DOHH2 (cell line): ENCODE measurements at regions not wholly inside any gene's neighbourhood (a gene's known extent, or its start where the extent isn't known, plus 50 kb on each side); places are given as distances from the start of the nearest gene placed in this dataset.

ENCODE experiments used
- H3F3A ChIP-seq: fragments of 200-600 bp; sonication (generic), shearing (Covaris generic); 2 replicates; pipeline ENCODE4 v1.6.0; 2016; ENCODE audit warnings: antibody characterized with exemption, mild to moderate bottlenecking; ENCODE audit not compliant: control insufficient read depth, insufficient read depth
- H3K27ac ChIP-seq: fragments of 200-600 bp; sonication (generic); 2 replicates; pipeline ENCODE4 v1.5.1; 2014; ENCODE audit warnings: low read depth, mild to moderate bottlenecking, low read length, moderate library complexity
- H3K27me3 ChIP-seq: fragments of 200-600 bp; sonication (generic); 2 replicates; pipeline ENCODE4 v1.6.1; 2014; ENCODE audit warnings: mild to moderate bottlenecking, low read length, mixed read lengths; ENCODE audit not compliant: control insufficient read depth
- H3K36me3 ChIP-seq: fragments of 200-600 bp; sonication (generic); 2 replicates; pipeline ENCODE4 v1.6.1; 2014; ENCODE audit warnings: mild to moderate bottlenecking, low read length, moderate library complexity, mixed read lengths; ENCODE audit not compliant: control insufficient read depth
- H3K4me1 ChIP-seq: fragments of 200-600 bp; sonication (generic); 2 replicates; pipeline ENCODE4 v1.6.1; 2014; ENCODE audit warnings: mild to moderate bottlenecking, low read length, mixed read lengths; ENCODE audit not compliant: control insufficient read depth
- H3K4me2 ChIP-seq: fragments of 200-600 bp; sonication (generic); 2 replicates; pipeline ENCODE4 v1.6.0; 2014; ENCODE audit warnings: mild to moderate bottlenecking, low read length, moderate library complexity
- H3K4me3 ChIP-seq: fragments of 200-600 bp; sonication (generic); 2 replicates; pipeline ENCODE4 v1.5.1; 2014; ENCODE audit warnings: mild to moderate bottlenecking, low read length, mixed read lengths
- H3K79me2 ChIP-seq: fragments of 200-600 bp; sonication (generic); 2 replicates; pipeline ENCODE4 v1.6.1; 2014; ENCODE audit warnings: mild to moderate bottlenecking, low read length, mixed read lengths; ENCODE audit not compliant: control insufficient read depth
- H3K9me2 ChIP-seq: fragments of 200-600 bp; sonication (generic); replicated peaks from 2 replicates; pipeline ENCODE4 v1.6.1; 2014; ENCODE audit warnings: mild to moderate bottlenecking, low read length, mixed read lengths; ENCODE audit not compliant: control insufficient read depth
- H3K9me3 ChIP-seq: fragments of 200-600 bp; sonication (generic); 2 replicates; pipeline ENCODE4 v1.6.1; 2014; ENCODE audit warnings: antibody characterized with exemption, low read length, mixed read lengths; ENCODE audit not compliant: control insufficient read depth, insufficient read depth
- H4K20me1 ChIP-seq: fragments of 200-600 bp; sonication (generic); 2 replicates; pipeline ENCODE4 v1.6.0; 2014; ENCODE audit warnings: low read depth, mild to moderate bottlenecking, antibody characterized with exemption, low read length, moderate library complexity; ENCODE audit not compliant: control insufficient read depth, insufficient read depth
- CTCF ChIP-seq: fragments of 200-600 bp; sonication (generic); IDR thresholded peaks from one replicate; pipeline ENCODE4 v1.5.1; 2014; ENCODE audit warnings: antibody characterized with exemption, mild to moderate bottlenecking, low read depth, low read length; ENCODE audit not compliant: poor library complexity, severe bottlenecking
- EZH2phosphoT487 ChIP-seq: fragments of 200-600 bp; sonication (generic); IDR thresholded peaks from 2 replicates; pipeline ENCODE4 v1.6.1; 2017; ENCODE audit warnings: borderline replicate concordance, mild to moderate bottlenecking, antibody characterized with exemption, low read length, moderate library complexity, mixed read lengths

GRCh38 chr7:22060197-22060596 lies 114.5 kb upstream of the CDCA7L start:
- H3K4me1 ChIP-seq = no peaks in the 10 kb centered on the region

GRCh38 chr7:22055226-22055625 lies 109.5 kb upstream of the CDCA7L start:
- H3K4me1 ChIP-seq = no peaks in the 10 kb centered on the region
- H3K36me3 ChIP-seq = no peaks in the 10 kb centered on the region
- H3F3A ChIP-seq = no peaks in the 10 kb centered on the region
- no peak overlapping the region for H3K4me2 ChIP-seq
- no peak overlapping the region for H3K27ac ChIP-seq
- no peaks in the 10 kb centered on the region for H3K9me3 ChIP-seq
- no peaks in the 10 kb centered on the region for H4K20me1 ChIP-seq
- no peak for TF ChIP-seq EZH2phosphoT487
- TF ChIP-seq CTCF = no peak
- H3K4me3 ChIP-seq = no peak overlapping the region
- peaks cover 24% of the 10 kb centered on the region for H3K27me3 ChIP-seq
- H3K9me2 ChIP-seq = no peaks in the 10 kb centered on the region
- no peaks in the 10 kb centered on the region for H3K79me2 ChIP-seq

More at GRCh38 chr7:22060197-22060596, 114.5 kb upstream of the CDCA7L start:
- Histone ChIP-seq H3K27ac (no peak overlapping the region), H3F3A (no peaks in the 10 kb centered on the region), H3K36me3 (no peaks in the 10 kb centered on the region), H3K4me2 (no peak overlapping the region), H3K9me3 (no peaks in the 10 kb centered on the region), H4K20me1 (no peaks in the 10 kb centered on the region), H3K4me3 (no peak overlapping the region), H3K9me2 (no peaks in the 10 kb centered on the region), H3K27me3 (peaks cover 37% of the 10 kb centered on the region), H3K79me2 (no peaks in the 10 kb centered on the region)
- TF ChIP-seq CTCF (no peak), EZH2phosphoT487 (no peak)

GRCh38 chr7:22052674-22053365 lies 107.1 kb upstream of the CDCA7L start:
- H3K9me3 ChIP-seq = no peaks in the 10 kb centered on the region
- TF ChIP-seq CTCF (no peak), EZH2phosphoT487 (no peak)
- H3K4me2 ChIP-seq = no peak overlapping the region
- H3K9me2 ChIP-seq = no peaks in the 10 kb centered on the region
- no peaks in the 10 kb centered on the region for H3K79me2 ChIP-seq
- no peak overlapping the region for H3K4me3 ChIP-seq
- H3K27me3 ChIP-seq = peaks cover 29% of the 10 kb centered on the region
- H3K27ac ChIP-seq = no peak overlapping the region
- H3K36me3 ChIP-seq = no peaks in the 10 kb centered on the region
- H4K20me1 ChIP-seq = no peaks in the 10 kb centered on the region
- H3F3A ChIP-seq = no peaks in the 10 kb centered on the region
- no peaks in the 10 kb centered on the region for H3K4me1 ChIP-seq
